BE2C (cell line): ENCODE measurements at regions not wholly inside any gene's neighbourhood (a gene's known extent, or its start where the extent isn't known, plus 50 kb on each side); places are given as distances from the start of the nearest gene placed in this dataset.

Experiments used
- DNase-seq: peaks from one replicate; pipeline ENCODE4 v3.0.0-alpha.2; 2020
- H3K27me3 ChIP-seq: fragments of 250-450 bp; sonication (Bioruptor Pico); 2 replicates; pipeline ENCODE4 v1.5.1; 2020; ENCODE audit warnings: mild to moderate bottlenecking
- H3K36me3 ChIP-seq: fragments of 250-450 bp; sonication (Bioruptor Pico); 2 replicates; pipeline ENCODE4 v1.5.1; 2020; ENCODE audit warnings: mild to moderate bottlenecking
- H3K4me1 ChIP-seq: fragments of 250-450 bp; sonication (Bioruptor Pico); 2 replicates; pipeline ENCODE4 v1.5.1; 2020
- H3K4me3 ChIP-seq: 2 replicates; pipeline ENCODE4 v1.5.1; 2011; ENCODE audit warnings: low read depth, low read length
- H3K9me3 ChIP-seq: fragments of 250-450 bp; sonication (Bioruptor Pico); 2 replicates; pipeline ENCODE4 v1.5.1; 2020
- TF ChIP-seq, protein P1 (sequence below): IDR thresholded peaks from 2 replicates; pipeline ENCODE4 v1.5.1; 2012; ENCODE audit warnings: mild to moderate bottlenecking, low read depth, low read length

DNA sequence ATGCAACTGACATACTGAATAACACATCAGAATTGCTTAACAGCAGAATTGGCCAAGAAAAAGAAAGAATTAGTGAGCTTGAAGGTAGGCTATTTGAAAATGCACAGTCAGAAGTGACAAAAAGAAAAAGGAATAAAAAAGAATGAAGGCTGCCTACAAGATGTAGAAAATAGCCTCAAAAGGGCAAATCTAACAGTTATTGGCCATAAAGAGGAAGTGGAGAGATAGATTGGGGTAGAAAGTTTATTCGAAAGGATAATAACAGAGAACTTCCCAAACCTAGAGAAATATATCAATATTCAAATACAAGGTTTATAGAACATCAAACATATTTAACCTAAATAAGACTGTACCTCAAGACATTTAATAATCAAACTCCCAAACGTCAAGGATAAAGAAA is 67.5 kb downstream of the ATP6V1G3 start:
- no peaks in the 10 kb centered on the region for H3K9me3 ChIP-seq
- no peak for DNase-seq
- TF ChIP-seq, protein P1, sequence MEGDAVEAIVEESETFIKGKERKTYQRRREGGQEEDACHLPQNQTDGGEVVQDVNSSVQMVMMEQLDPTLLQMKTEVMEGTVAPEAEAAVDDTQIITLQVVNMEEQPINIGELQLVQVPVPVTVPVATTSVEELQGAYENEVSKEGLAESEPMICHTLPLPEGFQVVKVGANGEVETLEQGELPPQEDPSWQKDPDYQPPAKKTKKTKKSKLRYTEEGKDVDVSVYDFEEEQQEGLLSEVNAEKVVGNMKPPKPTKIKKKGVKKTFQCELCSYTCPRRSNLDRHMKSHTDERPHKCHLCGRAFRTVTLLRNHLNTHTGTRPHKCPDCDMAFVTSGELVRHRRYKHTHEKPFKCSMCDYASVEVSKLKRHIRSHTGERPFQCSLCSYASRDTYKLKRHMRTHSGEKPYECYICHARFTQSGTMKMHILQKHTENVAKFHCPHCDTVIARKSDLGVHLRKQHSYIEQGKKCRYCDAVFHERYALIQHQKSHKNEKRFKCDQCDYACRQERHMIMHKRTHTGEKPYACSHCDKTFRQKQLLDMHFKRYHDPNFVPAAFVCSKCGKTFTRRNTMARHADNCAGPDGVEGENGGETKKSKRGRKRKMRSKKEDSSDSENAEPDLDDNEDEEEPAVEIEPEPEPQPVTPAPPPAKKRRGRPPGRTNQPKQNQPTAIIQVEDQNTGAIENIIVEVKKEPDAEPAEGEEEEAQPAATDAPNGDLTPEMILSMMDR = no peak
- no peaks in the 10 kb centered on the region for H3K27me3 ChIP-seq
- H3K36me3 ChIP-seq = no peaks in the 10 kb centered on the region
- H3K4me3 ChIP-seq = no peak overlapping the region
- H3K4me1 ChIP-seq = no peaks in the 10 kb centered on the region

DNA sequence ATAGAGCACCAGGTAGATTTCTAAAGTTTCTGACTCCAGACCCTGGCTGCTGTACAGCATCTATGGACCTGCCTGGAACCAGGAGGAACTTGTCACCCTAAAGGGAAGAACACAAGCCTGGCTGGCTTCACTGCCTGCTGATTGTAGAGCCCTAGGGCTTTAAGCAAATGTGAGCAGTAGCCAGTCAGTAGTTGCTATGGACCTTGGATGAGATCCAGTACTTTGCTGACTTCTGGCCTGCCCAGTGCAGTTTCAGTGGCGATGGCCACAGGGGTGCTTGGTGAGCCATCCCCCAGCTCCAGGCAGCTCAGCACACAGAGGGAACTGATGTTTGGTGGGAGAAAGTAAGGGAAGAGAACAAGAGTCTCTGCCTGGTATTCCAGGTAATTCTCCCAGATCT is 68.4 kb downstream of the ATP6V1G3 start:
- TF ChIP-seq, protein P1 = no peak
- H3K9me3 ChIP-seq = no peaks in the 10 kb centered on the region
- H3K4me3 ChIP-seq = no peak overlapping the region
- H3K36me3 ChIP-seq = no peaks in the 10 kb centered on the region
- H3K4me1 ChIP-seq = no peaks in the 10 kb centered on the region
- no peaks in the 10 kb centered on the region for H3K27me3 ChIP-seq
- no peak for DNase-seq

GRCh38 chr1:198467907-198468306 is 72.6 kb downstream of the ATP6V1G3 start:
- DNase-seq = no peak
- Histone ChIP-seq H3K4me3 (no peak overlapping the region), H3K36me3 (no peaks in the 10 kb centered on the region), H3K4me1 (peaks cover 7% of the 10 kb centered on the region), H3K27me3 (no peaks in the 10 kb centered on the region), H3K9me3 (no peaks in the 10 kb centered on the region)
- TF ChIP-seq, protein P1 = no peak

GRCh38 chr1:198467342-198467741 is 73.1 kb downstream of the ATP6V1G3 start:
- no peaks in the 10 kb centered on the region for H3K27me3 ChIP-seq
- H3K9me3 ChIP-seq = no peaks in the 10 kb centered on the region
- H3K36me3 ChIP-seq = no peaks in the 10 kb centered on the region
- no peak overlapping the region for H3K4me3 ChIP-seq
- TF ChIP-seq, protein P1 = no peak
- peaks cover 7% of the 10 kb centered on the region for H3K4me1 ChIP-seq
- no peak for DNase-seq

GRCh38 chr1:198465201-198466144 is 75.0 kb downstream of the ATP6V1G3 start:
- Histone ChIP-seq H3K4me3 (no peak overlapping the region), H3K36me3 (no peaks in the 10 kb centered on the region), H3K4me1 (peaks cover 7% of the 10 kb centered on the region), H3K27me3 (no peaks in the 10 kb centered on the region), H3K9me3 (no peaks in the 10 kb centered on the region)
- TF ChIP-seq, protein P1 = peak; percentile 63
- DNase-seq = no peak

GRCh38 chr1:198463709-198464108 is 76.8 kb downstream of the ATP6V1G3 start:
- Histone ChIP-seq H3K4me3 (no peak overlapping the region), H3K4me1 (peaks cover 7% of the 10 kb centered on the region), H3K36me3 (no peaks in the 10 kb centered on the region), H3K27me3 (no peaks in the 10 kb centered on the region), H3K9me3 (no peaks in the 10 kb centered on the region)
- no peak for DNase-seq
- TF ChIP-seq, protein P1 = no peak
